ENCODE measurements at regions not wholly inside any gene's neighbourhood (a gene's known extent, or its start where the extent isn't known, plus 50 kb on each side); places are given as distances from the start of the nearest gene placed in this dataset.

GRCh38 chr2:64283006-64283570 is 138.9 kb upstream of the PELI1 start:
- Mint-ChIP-seq H3K27ac (ENCODE audit: unreplicated experiment) (no peak overlapping the region), H3K36me3 (ENCODE audit: unreplicated experiment) (no peaks in the 10 kb centered on the region), H3K9me3 (ENCODE audit: unreplicated experiment) (no peaks in the 10 kb centered on the region), H3K27me3 (ENCODE audit: unreplicated experiment) (no peaks in the 10 kb centered on the region), H3K4me1 (ENCODE audit: unreplicated experiment) (peaks cover 11% of the 10 kb centered on the region), H3K4me3 (ENCODE audit: unreplicated experiment) (no peak overlapping the region)
- DNase-seq (ENCODE audit: extremely low spot score, unreplicated experiment), result no peak
- no peak for TF ChIP-seq CTCF (IDR thresholded peaks at IDR 0.05)

- TF ChIP-seq CTCF (IDR thresholded peaks at IDR 0.05), result no peak
- H3K27me3 Mint-ChIP-seq (ENCODE audit: unreplicated experiment), result no peaks in the 10 kb centered on the region
- no peak overlapping the region for H3K4me3 Mint-ChIP-seq (ENCODE audit: unreplicated experiment)
- H3K4me1 Mint-ChIP-seq (ENCODE audit: unreplicated experiment), result peaks cover 17% of the 10 kb centered on the region
- no peak overlapping the region for H3K27ac Mint-ChIP-seq (ENCODE audit: unreplicated experiment)
- H3K9me3 Mint-ChIP-seq (ENCODE audit: unreplicated experiment), result no peaks in the 10 kb centered on the region
- H3K36me3 Mint-ChIP-seq (ENCODE audit: unreplicated experiment), result no peaks in the 10 kb centered on the region
- no peak for DNase-seq (ENCODE audit: extremely low spot score, unreplicated experiment)
These were observed 139.6 kb upstream of the PELI1 start for GRCh38 chr2:64283641-64284361.

GRCh38 chr2:64284751-64285150 is 140.5 kb upstream of the PELI1 start:
- no peak for TF ChIP-seq CTCF (IDR thresholded peaks at IDR 0.05)
- no peak overlapping the region for H3K4me3 Mint-ChIP-seq (ENCODE audit: unreplicated experiment)

GRCh38 chr2:64287202-64287740 is 143.1 kb upstream of the PELI1 start:
- no peaks in the 10 kb centered on the region for H3K9me3 Mint-ChIP-seq (ENCODE audit: unreplicated experiment)
- no peak for DNase-seq (ENCODE audit: extremely low spot score, unreplicated experiment)
- H3K4me3 Mint-ChIP-seq (ENCODE audit: unreplicated experiment), result no peak overlapping the region
- no peak for TF ChIP-seq CTCF (IDR thresholded peaks at IDR 0.05)
- H3K27ac Mint-ChIP-seq (ENCODE audit: unreplicated experiment), result no peak overlapping the region
- H3K27me3 Mint-ChIP-seq (ENCODE audit: unreplicated experiment), result no peaks in the 10 kb centered on the region
- H3K4me1 Mint-ChIP-seq (ENCODE audit: unreplicated experiment), result peaks cover 39% of the 10 kb centered on the region
- H3K36me3 Mint-ChIP-seq (ENCODE audit: unreplicated experiment), result no peaks in the 10 kb centered on the region

More at GRCh38 chr2:64284751-64285150, 140.5 kb upstream of the PELI1 start:
- H3K27ac Mint-ChIP-seq (ENCODE audit: unreplicated experiment), result no peak overlapping the region
- peaks cover 27% of the 10 kb centered on the region for H3K4me1 Mint-ChIP-seq (ENCODE audit: unreplicated experiment)
- DNase-seq (ENCODE audit: extremely low spot score, unreplicated experiment), result no peak
- H3K27me3 Mint-ChIP-seq (ENCODE audit: unreplicated experiment), result no peaks in the 10 kb centered on the region
- H3K36me3 Mint-ChIP-seq (ENCODE audit: unreplicated experiment), result no peaks in the 10 kb centered on the region
- no peaks in the 10 kb centered on the region for H3K9me3 Mint-ChIP-seq (ENCODE audit: unreplicated experiment)
